NCI-H460 (cell line): ENCODE measurements at regions not wholly inside any gene's neighbourhood (a gene's known extent, or its start where the extent isn't known, plus 50 kb on each side); places are given as distances from the start of the nearest gene placed in this dataset.
A peak's percentile ranks its signal among the peaks of the same experiment; 100 is the strongest.

Experiments used
- DNase-seq: peaks from one replicate; pipeline ENCODE4 v3.0.0-alpha.2; 2016; ENCODE audit warnings: low read depth; ENCODE audit errors: extremely low read depth

- DNase-seq: no peak
Observed at GRCh38 chr15:47945872-47946650, 174.7 kb upstream of the SLC24A5 start.

DNA sequence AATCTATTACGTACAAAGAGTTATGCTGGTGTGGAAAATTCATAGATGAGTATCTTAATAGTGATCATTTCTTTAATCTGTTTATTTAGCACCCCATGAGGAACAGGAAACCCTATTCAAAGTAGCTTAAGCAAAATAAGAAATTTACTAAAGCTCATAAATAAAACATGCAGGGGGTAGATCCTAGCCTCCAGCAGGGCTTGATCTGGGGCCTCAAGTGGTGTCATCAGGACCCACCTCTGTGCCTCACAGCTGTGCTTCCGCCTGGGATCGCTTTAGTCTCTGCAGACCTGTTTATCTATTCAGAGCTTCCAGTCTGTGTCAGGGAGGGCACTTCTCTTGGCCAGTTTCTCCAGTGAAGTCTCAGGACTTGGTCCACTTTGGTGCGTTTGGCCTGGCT, 171.0 kb upstream of the SLC24A5 start:
- DNase-seq: no peak

DNA sequence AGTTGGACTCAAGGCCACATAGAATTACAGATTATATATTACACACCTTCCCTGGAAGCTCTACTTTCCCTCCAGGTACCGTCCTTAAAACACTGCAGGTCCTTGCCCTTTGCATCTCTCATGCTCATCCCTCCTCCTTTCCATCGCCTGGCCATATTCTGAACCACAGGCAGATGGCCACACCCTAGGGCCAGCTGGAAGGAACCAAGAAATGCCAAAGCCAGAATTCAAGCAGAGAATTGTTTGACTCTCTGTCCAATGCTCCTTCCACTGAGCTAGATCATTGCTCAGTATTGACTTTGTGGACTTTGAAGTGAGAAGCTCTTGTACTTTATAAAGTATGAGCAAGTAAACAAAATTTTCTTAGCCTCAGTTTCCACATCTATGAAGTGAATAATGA, 170.3 kb upstream of the SLC24A5 start:
- DNase-seq: no peak

GRCh38 chr15:47951781-47952180, 169.0 kb upstream of the SLC24A5 start:
- DNase-seq: no peak

DNA sequence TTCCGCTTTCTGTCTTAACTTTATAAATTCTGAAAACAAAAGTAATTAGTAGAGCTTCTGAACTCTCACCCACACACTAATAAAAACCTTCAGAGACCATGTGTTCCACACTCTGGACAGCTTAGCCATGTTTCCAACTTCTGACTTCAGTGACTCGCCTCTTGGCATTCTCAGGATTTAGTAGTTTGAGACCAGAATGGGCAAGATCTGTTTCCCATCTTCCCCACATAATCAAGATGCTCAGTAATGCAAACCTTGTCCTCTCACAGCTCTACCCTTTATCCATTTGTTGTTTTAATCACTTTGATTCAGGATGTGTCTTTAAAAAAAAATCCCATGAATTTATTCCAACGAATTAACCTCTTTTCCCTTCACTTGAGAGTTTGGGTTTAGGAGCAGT, 166.6 kb upstream of the SLC24A5 start:
- no peak for DNase-seq

DNA sequence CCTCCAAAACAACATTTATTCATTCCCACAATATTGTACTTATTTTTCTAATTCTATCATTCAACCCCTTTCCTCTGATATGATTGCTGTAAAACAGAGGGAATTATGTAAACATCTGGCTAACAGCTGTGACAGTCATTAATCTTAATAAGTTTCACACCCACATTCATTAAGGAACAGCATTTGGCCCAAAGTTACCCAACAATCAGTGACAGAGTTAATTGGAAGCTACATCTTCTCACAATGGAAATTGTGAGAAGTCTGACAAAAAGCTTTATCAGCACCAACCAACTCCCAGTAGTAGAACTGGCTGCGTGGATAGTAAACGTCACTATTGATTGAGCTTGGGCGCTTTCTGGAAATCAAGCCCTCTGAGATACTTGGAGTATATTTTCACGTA, 165.8 kb upstream of the SLC24A5 start:
- DNase-seq: no peak

GRCh38 chr15:47959617-47960413, 161.0 kb upstream of the SLC24A5 start:
- DNase-seq: no peak

DNA sequence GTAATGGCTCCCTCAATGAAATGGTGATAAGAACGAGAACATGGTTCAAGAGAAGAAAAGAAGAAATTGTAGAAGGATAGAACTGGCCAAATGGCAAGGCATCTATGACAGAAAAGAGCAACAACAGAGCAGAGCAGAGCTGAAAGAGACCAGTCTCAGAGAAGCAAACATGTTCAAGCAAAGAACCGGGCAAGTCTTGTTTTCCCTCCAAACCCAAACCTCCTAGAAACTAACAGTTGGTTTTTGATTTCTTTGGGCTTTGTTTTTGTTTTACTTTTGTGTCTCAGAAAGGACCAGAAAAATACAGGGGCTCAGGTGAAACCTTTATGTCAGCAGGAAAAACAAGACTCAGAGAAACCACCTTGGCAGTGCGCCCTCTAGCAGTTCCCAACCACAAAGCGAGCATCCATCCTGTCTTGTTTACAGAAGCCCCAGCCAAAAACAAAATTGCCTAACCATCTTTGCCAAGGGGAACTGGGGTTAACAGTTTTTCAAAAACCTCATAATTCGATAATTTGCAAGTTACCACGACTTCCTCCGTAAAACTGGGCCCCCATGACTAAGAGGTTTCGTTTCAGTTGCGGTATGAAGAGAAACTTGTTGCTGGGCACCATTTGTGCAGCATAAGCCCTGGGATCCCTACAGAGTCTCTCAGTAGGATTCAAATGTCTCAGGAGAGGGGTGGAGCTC, 159.2 kb upstream of the SLC24A5 start:
- no peak for DNase-seq

GRCh38 chr15:47963265-47963664, 157.5 kb upstream of the SLC24A5 start:
- no peak for DNase-seq

DNA sequence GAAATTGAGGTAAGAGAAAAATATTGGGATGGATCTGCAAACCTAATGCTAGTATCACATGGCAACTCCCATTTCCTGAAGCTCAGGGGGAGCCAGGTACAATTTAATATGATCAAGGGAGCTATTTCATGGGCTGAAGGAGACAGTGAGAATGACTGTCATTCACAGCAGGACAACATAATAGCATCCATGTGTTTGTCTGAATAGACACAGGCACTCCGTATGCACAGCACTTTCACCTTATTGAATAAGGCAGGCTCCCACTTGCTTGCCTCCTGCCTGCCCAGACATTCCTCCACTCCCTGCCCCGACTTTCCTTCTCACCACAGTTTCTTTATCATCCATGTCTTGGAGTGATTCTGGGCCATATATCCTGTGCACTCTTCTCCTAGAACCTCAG, 156.6 kb upstream of the SLC24A5 start:
- no peak for DNase-seq

DNA sequence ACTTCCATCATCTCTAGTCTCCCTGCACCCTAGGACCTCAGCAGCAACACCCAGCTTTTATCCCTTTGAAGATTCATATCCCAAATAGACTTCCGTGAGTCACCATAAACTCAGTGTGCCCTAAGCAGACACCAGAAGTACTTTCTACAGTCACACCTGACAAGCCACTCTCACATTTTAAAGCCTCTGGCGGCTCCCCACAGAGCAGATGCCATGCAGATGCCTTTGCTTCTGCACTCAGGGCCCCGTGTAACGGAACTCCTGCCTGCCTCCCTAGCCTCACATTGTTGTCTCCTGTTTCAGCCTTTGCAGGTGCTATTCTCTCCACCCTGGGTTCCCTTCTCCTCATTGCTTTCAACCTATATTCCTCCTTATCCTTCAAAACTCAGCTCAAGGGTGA, 155.5 kb upstream of the SLC24A5 start:
- DNase-seq: no peak

DNA sequence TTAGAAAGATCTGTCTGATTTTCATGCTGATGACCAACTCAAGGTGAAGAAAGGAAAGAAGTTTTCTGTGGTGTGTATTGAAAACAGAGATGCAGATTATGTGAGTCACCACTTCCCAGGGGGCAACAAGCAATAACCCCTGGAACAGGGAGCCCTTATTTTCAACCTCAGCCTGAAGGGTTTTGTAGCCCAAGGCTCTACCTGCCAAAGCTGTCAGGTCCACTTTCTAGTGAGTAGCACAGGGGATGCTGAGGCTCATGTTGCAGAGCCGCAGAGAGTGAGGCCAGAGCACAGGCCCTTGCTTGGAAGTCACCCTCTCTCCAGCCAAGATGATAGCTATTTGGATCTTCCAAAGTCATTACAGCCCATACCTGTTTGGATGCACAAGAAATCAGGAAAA, 152.2 kb upstream of the SLC24A5 start:
- DNase-seq: no peak

GRCh38 chr15:47971637-47972036, 149.2 kb upstream of the SLC24A5 start:
- DNase-seq: no peak

GRCh38 chr15:47972738-47973137, 148.1 kb upstream of the SLC24A5 start:
- no peak for DNase-seq

- no peak for DNase-seq
Observed at GRCh38 chr15:47974724-47975123, 146.1 kb upstream of the SLC24A5 start.

GRCh38 chr15:47975427-47975826, 145.4 kb upstream of the SLC24A5 start:
- DNase-seq: no peak

GRCh38 chr15:47983533-47983932, 137.3 kb upstream of the SLC24A5 start:
- DNase-seq: no peak

- DNase-seq: no peak
Observed at GRCh38 chr15:47985568-47985967, 135.2 kb upstream of the SLC24A5 start.

DNA sequence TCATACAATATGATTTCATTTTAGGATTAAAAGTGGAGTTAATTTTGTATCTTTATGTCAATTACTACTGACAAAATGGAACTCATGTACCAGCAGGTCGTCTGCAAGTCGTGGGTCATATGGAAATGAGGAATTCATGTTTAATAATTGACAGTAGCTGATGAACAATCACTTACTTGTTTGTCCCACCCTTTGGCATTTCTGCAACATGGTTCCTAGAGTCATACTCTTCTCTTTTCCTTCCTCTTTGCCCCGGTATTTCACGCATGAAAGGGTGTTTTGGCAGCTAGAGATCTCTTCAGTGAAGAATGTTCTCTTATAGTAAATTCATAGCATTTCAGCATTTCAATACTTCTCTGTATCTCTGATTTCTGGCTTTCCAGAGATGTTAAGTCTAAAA, 133.3 kb upstream of the SLC24A5 start:
- DNase-seq: no peak

GRCh38 chr15:47987908-47988532, 132.8 kb upstream of the SLC24A5 start:
- peak; percentile 43 for DNase-seq

DNA sequence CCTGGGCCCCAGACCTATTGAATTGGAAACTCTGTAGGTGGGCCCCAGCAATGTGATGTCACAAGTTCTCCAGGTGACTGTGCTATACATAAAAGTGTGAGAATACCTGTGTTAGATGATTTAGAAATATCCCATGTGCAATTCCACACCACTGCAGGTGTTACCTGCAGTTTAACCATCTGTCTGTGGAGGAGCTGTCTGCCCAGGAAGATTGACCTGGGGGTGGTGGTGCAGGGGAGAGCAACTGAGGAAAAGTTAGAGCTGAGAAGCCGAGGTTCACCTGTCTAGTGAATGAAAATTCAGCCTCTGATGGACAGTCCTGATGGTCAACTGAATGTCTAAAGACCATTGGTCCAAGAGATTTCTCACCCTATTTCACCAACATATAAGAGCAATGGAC, 132.2 kb upstream of the SLC24A5 start:
- DNase-seq: no peak
